ENCODE measurements at regions not wholly inside any gene's neighbourhood (a gene's known extent, or its start where the extent isn't known, plus 50 kb on each side); places are given as distances from the start of the nearest gene placed in this dataset.
"Not testable (repeated sequence)": the region's sequence is repeated elsewhere in the genome, so short reads cannot be mapped to it uniquely, and the experiment has no call there.

DNA sequence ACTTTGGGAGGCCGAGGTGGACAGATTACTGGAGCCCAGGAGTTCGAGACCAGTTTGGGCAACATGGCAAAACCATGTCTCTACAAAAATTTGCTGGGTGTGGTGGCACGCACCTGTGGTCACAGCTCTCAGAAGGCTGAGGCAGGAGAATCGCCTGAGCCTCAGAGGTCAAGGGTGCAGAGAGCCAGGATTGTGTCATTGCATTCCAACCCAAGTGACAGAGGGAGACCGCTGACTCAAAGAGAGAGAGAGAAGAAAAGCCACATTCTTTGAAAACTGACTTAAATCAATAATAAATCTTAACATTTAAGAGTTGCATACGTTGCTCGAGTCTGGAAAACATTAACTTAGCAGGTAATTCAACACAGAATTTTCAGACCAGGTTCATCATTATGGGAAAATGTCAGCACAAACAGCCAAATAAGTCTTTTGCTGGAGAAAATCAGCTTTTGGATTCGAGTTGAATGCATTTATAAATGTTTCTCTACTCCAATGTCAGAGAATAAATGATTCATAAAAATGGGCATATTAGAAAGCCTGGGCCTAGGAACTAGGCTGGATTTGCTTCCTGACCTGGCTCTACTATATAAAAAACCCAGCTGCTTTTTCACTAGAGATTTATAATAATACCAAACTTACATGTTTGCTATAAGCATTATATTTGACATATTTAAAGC is 68.3 kb upstream of the RBPJ start:
- Mint-ChIP-seq H3K9me3 (no peaks in the 10 kb centered on the region), H3K27me3 (ENCODE audit: low read depth in 3 of 3) (peaks cover 0 to 6% (median 2%) of the 10 kb centered on the region in 3 donors), H3K4me3 (no peak overlapping the region), H3K27ac (no peak overlapping the region), H3K4me1 (no peaks in the 10 kb centered on the region), H3K36me3 (no peaks in the 10 kb centered on the region)
- DNase-seq = no peak

DNA sequence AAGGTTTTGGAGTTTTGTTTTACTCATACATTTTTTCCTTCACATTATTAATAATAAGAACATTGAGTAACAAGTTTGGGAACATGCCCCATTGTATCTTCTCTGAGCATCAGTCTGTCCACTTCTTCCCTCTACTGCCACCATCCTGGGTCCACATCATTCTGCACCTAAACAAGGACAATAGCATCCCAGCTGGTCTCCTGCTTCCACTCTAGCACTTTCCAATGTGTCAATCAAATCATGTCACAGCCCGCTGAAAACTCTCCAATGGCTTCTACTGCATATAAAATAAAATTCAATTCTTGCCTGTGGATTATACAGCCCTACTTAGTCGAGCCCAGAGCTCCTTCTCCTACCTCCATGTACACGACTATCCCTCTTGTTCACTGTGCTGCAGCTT is 66.8 kb upstream of the RBPJ start:
- Mint-ChIP-seq H3K4me3 (no peak overlapping the region), H3K9me3 (no peaks in the 10 kb centered on the region), H3K36me3 (no peaks in the 10 kb centered on the region), H3K27me3 (ENCODE audit: low read depth in 3 of 3) (peaks cover 0 to 4% (median 2%) of the 10 kb centered on the region in 3 donors), H3K4me1 (no peaks in the 10 kb centered on the region), H3K27ac (no peak overlapping the region)
- DNase-seq = no peak

DNA sequence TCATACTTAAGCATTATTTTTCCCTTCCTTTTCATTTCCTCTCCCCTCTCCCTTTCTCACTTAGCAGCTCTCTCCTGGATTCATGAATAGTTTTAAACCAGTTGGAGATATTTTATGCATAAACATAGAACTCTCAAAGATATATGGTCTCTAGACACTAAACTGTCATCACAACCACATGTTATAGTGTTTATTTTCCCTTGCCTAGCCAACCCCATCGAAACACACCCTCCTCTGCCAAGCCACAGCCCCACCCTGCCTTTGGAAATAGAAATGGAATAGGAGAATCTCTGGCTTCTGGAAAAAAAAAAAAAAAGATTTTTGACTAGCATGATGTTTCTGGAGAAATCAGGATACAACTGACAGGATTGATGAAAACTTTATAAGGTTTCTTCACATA is 64.8 kb upstream of the RBPJ start:
- no peak overlapping the region for H3K4me3 Mint-ChIP-seq
- no peaks in the 10 kb centered on the region for H3K4me1 Mint-ChIP-seq
- H3K36me3 Mint-ChIP-seq = no peaks in the 10 kb centered on the region
- H3K9me3 Mint-ChIP-seq = no peaks in the 10 kb centered on the region
- H3K27ac Mint-ChIP-seq = no peak overlapping the region
- DNase-seq = no peak
- peaks cover 0 to 5% (median 2%) of the 10 kb centered on the region in 3 donors for H3K27me3 Mint-ChIP-seq (ENCODE audit: low read depth in 3 of 3)

DNA sequence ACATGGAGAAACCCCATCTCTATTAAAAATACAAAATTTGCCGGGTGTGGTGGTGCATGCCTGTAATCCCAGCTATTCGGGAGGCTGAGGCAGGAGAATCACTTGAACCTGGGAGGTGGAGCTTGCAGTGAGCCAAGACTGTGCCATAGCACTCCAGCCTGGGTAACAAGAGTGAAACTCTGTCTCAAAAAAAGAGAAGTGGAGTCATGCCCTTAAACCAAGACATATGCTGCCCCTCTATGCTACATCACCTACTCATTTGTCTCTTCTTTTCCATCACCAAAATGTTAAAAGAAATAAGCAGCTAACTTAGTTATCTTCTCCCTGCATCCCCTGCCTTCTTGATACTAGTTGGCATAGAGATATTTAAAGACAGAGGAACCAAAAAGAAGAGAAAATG is 63.4 kb upstream of the RBPJ start:
- not testable (repeated sequence) for H3K27ac Mint-ChIP-seq; H3K27me3 Mint-ChIP-seq (ENCODE audit: low read depth in 3 of 3); H3K4me3 Mint-ChIP-seq; H3K4me1 Mint-ChIP-seq; H3K36me3 Mint-ChIP-seq; DNase-seq; H3K9me3 Mint-ChIP-seq

DNA sequence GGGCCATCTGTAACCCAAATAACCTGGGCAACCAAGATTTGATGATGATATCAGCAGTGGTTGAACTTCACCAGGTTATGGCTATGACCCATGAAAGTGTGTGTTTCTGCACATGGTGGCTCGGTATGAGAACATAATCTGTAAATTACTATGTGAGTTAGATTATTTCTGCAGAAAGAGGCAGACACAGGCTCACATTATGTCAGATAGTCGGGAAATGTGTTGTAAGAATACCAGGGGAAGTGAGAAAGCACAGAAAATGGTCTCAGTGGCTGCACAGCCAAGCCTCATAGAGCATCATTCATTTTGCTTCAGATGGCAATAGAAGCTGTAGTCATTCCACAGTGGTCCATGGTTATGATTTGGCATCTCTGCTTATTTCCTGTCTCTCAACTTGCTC is 63.0 kb upstream of the RBPJ start:
- H3K36me3 Mint-ChIP-seq = no peaks in the 10 kb centered on the region
- H3K4me3 Mint-ChIP-seq = no peak overlapping the region
- DNase-seq = no peak
- H3K27ac Mint-ChIP-seq = no peak overlapping the region
- H3K4me1 Mint-ChIP-seq = no peaks in the 10 kb centered on the region
- peaks cover 0 to 7% (median 0%) of the 10 kb centered on the region in 3 donors for H3K27me3 Mint-ChIP-seq (ENCODE audit: low read depth in 3 of 3)
- peaks cover 0 to 1% (median 0%) of the 10 kb centered on the region in 6 donors for H3K9me3 Mint-ChIP-seq

DNA sequence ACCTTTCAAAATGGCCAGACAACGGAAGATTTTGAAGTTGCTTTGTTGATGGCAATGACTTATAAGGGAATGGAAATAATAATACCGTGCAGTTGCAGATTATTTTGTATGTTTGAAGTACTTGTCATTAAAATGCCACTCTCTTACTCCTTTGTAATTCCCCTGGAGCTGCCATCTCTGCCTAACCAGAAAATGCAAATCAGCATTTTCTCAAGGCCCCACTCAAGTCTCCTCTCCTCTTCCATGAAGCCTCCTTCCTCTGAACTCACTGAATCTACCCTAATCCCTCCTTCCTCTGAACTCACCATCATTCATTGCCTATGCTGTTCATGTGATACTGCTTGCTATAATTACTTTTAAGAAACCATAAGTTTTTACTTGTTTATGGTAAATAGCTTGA is 60.2 kb upstream of the RBPJ start:
- Mint-ChIP-seq H3K4me3 (no peak overlapping the region), H3K27me3 (ENCODE audit: low read depth in 3 of 3) (peaks cover 0 to 7% (median 0%) of the 10 kb centered on the region in 3 donors), H3K9me3 (peaks cover 0 to 1% (median 0%) of the 10 kb centered on the region in 6 donors), H3K36me3 (no peaks in the 10 kb centered on the region), H3K27ac (no peak overlapping the region), H3K4me1 (no peaks in the 10 kb centered on the region)
- no peak for DNase-seq

DNA sequence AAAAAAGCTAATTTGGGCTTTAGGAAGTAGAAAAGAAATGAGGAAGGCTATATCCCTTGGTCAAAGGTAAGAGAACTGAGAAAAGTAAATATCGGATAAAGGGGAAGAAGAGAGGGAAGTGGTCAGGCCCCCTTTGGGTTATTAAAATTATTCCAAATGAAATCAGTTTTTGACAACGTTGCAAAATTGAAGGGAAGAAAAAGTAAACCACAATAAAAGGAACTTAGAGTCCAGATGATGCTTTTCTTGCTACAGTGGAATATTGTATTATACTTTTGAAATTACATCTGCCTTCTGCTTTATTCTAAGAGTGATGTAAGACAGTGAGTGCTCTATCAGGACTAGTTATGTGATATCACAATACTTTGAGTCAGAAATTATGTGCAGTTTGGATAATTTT is 59.4 kb upstream of the RBPJ start:
- Mint-ChIP-seq H3K36me3 (no peaks in the 10 kb centered on the region), H3K27ac (no peak overlapping the region), H3K4me1 (no peaks in the 10 kb centered on the region), H3K4me3 (no peak overlapping the region), H3K9me3 (peaks cover 0 to 1% (median 0%) of the 10 kb centered on the region in 6 donors), H3K27me3 (ENCODE audit: low read depth in 3 of 3) (peaks cover 0 to 7% (median 0%) of the 10 kb centered on the region in 3 donors)
- DNase-seq = no peak

DNA sequence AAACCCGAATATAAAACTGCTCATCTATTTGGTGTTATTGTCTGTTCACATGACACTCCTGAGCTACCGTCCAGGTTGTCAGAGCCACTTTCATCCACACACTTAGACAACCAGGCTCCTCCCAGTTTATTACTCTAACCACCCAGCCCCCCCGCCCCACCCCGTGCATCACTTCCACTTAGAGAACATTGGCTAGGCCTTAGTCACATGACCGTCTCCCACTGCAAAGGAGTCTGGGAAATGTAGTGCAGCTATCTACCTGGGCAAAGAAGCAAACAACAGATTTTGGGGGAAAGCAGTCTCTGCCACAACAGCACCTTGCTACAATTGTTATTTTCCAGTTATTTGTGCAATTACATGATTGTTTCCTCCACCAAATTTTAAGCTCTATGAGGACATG is 57.6 kb upstream of the RBPJ start:
- H3K4me3 Mint-ChIP-seq = no peak overlapping the region
- H3K4me1 Mint-ChIP-seq = no peaks in the 10 kb centered on the region
- peaks cover 0 to 7% (median under 1%) of the 10 kb centered on the region in 3 donors for H3K27me3 Mint-ChIP-seq (ENCODE audit: low read depth in 3 of 3)
- H3K27ac Mint-ChIP-seq = no peak overlapping the region
- H3K36me3 Mint-ChIP-seq = no peaks in the 10 kb centered on the region
- H3K9me3 Mint-ChIP-seq = peaks cover 0 to 1% (median 0%) of the 10 kb centered on the region in 6 donors
- no peak for DNase-seq

DNA sequence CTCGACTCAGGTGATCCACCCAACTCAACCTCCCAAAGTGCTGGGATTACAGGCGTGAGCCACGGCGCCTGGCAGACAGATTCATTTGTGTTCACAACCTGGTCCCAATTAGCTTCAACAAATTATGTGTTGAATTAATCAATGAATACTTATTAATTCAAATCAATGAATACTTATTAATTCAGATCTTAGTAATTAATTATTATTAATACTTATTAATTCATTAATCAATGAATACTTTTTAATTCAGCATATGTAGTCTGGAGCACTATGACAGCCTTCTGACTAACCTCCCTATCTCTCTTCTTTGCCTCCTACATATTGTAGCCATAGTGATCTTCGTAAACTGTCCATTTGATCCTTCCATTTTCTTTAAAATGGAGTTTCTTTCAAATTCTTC is 56.7 kb upstream of the RBPJ start:
- Mint-ChIP-seq H3K36me3 (no peaks in the 10 kb centered on the region), H3K27ac (no peak overlapping the region), H3K27me3 (ENCODE audit: low read depth in 3 of 3) (peaks cover 0 to 7% (median 3%) of the 10 kb centered on the region in 3 donors), H3K9me3 (peaks cover 0 to 1% (median 0%) of the 10 kb centered on the region in 6 donors), H3K4me3 (no peak overlapping the region), H3K4me1 (no peaks in the 10 kb centered on the region)
- no peak for DNase-seq

DNA sequence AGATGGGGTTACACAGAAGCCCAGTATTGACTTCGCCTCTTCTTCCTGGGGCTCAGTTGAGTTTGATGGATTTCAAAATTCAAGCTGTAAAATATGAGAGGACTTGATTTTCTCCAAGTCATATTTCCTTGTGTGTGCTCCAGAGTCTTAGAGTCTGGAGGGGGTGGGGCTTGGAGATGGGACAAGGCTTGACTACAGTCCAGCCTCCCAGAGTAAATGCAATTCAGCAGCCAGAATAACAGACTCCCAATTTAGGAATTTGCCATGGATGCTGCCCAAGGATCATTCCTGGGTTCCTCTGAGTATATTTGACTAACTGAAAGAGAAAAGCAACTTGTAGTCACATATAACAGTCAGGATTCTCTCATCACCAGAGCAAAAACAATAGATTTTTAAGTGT is 53.7 kb upstream of the RBPJ start:
- H3K4me1 Mint-ChIP-seq = no peaks in the 10 kb centered on the region
- no peaks in the 10 kb centered on the region for H3K9me3 Mint-ChIP-seq
- no peak overlapping the region for H3K4me3 Mint-ChIP-seq

DNA sequence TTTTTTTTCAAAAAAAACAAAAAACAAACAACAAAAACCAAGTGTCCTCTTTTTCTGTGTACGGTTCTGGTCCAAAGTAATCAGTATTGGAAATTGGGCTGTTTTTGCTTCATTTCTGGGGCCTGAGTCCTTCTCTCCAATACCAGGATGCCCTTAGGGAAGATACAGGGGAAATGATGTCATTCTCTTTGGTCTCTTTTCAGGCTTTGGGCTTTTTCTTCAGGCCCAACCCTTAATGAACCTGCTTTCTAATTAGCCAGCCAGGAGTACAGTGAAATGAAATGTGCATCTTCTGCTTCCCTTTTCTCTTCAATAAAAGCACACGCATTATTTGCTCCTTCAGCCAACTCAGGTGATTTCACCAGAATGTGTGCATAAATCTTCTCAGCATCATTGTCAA is 52.6 kb upstream of the RBPJ start:
- Mint-ChIP-seq H3K36me3 (no peaks in the 10 kb centered on the region), H3K4me1 (no peaks in the 10 kb centered on the region), H3K9me3 (no peaks in the 10 kb centered on the region), H3K4me3 (no peak overlapping the region), H3K27ac (no peak overlapping the region), H3K27me3 (ENCODE audit: low read depth in 3 of 3) (peaks cover 0 to 3% (median 3%) of the 10 kb centered on the region in 3 donors)
- DNase-seq = no peak

More for the DNA sequence above, 53.7 kb upstream of the RBPJ start:
- DNase-seq = no peak
- H3K36me3 Mint-ChIP-seq = no peaks in the 10 kb centered on the region
- H3K27me3 Mint-ChIP-seq (ENCODE audit: low read depth in 3 of 3) = peaks cover 0 to 3% (median 3%) of the 10 kb centered on the region in 3 donors
- H3K27ac Mint-ChIP-seq = no peak overlapping the region

DNA sequence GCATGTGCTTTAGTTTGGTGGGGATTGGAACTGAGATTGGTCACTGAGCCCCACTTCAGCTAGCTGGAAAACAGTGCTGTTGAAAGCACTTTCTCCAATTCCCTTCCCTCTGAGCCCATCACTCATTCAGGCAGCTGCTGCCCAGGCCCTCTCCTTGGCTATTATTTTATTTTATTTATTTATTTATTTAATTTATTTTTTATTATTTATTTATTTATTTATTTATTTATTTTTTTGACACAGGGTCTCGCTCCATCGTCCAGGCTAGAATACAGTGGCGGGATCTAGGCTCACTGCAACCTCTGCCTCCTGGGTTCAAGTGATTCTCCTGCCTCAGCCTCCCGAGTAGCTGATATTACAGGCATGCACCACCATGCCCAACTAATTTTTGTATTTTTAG is 51.8 kb upstream of the RBPJ start:
- H3K27me3 Mint-ChIP-seq (ENCODE audit: low read depth in 3 of 3) = peaks cover 0 to 3% (median 3%) of the 10 kb centered on the region in 3 donors
- H3K4me3 Mint-ChIP-seq = no peak overlapping the region
- H3K27ac Mint-ChIP-seq = no peak overlapping the region
- no peaks in the 10 kb centered on the region for H3K36me3 Mint-ChIP-seq
- H3K9me3 Mint-ChIP-seq = no peaks in the 10 kb centered on the region
- H3K4me1 Mint-ChIP-seq = no peaks in the 10 kb centered on the region
- no peak for DNase-seq

Data from immature natural killer cell (primary cell).